ENCODE measurements at regions not wholly inside any gene's neighbourhood (a gene's known extent, or its start where the extent isn't known, plus 50 kb on each side); places are given as distances from the start of the nearest gene placed in this dataset.

- Histone ChIP-seq H3K36me3 (no peaks in the 10 kb centered on the region), H3K4me3 (no peak overlapping the region), H3K27ac (no peak overlapping the region), H3K27me3 (no peaks in the 10 kb centered on the region), H3K9me3 (peaks cover 0 to 10% of the 10 kb centered on the region in 2 donors), H3K4me1 (no peaks in the 10 kb centered on the region)
- no peak for TF ChIP-seq CTCF (IDR thresholded peaks at IDR 0.05)
- intact Hi-C loops (cut with DNase I): no loop called here
- DNase-seq (no peak), ATAC-seq (no peak)
These were observed 175.4 kb downstream of the DLEU7 start for GRCh38 chr13:50668049-50668448.

- Histone ChIP-seq H3K9me3 (peaks cover 0 to 10% of the 10 kb centered on the region in 2 donors), H3K4me3 (no peak overlapping the region), H3K27me3 (no peaks in the 10 kb centered on the region), H3K27ac (no peak overlapping the region), H3K4me1 (no peaks in the 10 kb centered on the region), H3K36me3 (no peaks in the 10 kb centered on the region)
- DNase-seq (no peak), ATAC-seq (no peak)
- no peak for TF ChIP-seq CTCF (IDR thresholded peaks at IDR 0.05)
- intact Hi-C loops (cut with DNase I): no loop called here
These were observed 174.7 kb downstream of the DLEU7 start for GRCh38 chr13:50668691-50669271.

- H3K4me3 ChIP-seq: no peak overlapping the region
- ATAC-seq (no peak), DNase-seq (no peak)
- no peak for TF ChIP-seq CTCF (IDR thresholded peaks at IDR 0.05)
- peaks cover 0 to 10% of the 10 kb centered on the region in 2 donors for H3K9me3 ChIP-seq
- no peak overlapping the region for H3K27ac ChIP-seq
- intact Hi-C loops (cut with DNase I): no loop called here
- H3K27me3 ChIP-seq: no peaks in the 10 kb centered on the region
- H3K36me3 ChIP-seq: no peaks in the 10 kb centered on the region
- no peaks in the 10 kb centered on the region for H3K4me1 ChIP-seq
These were observed 173.2 kb downstream of the DLEU7 start for GRCh38 chr13:50670272-50670671.

- no peaks in the 10 kb centered on the region for H3K27me3 ChIP-seq
- ATAC-seq (no peak), DNase-seq (no peak)
- peaks cover 0 to 8% of the 10 kb centered on the region in 2 donors for H3K9me3 ChIP-seq
- no peak overlapping the region for H3K27ac ChIP-seq
- no peak for TF ChIP-seq CTCF (IDR thresholded peaks at IDR 0.05)
- intact Hi-C loops (cut with DNase I): no loop called here
- no peak overlapping the region for H3K4me3 ChIP-seq
- H3K4me1 ChIP-seq: peaks cover 0 to 3% of the 10 kb centered on the region in 2 donors
- no peaks in the 10 kb centered on the region for H3K36me3 ChIP-seq
These were observed 172.5 kb downstream of the DLEU7 start for GRCh38 chr13:50670847-50671496.

GRCh38 chr13:50671497-50671850, 172.0 kb downstream of the DLEU7 start:
- ATAC-seq (no peak), DNase-seq (no peak)
- no peak overlapping the region for H3K4me3 ChIP-seq
- TF ChIP-seq CTCF (IDR thresholded peaks at IDR 0.05): no peak
- peaks cover 0 to 8% of the 10 kb centered on the region in 2 donors for H3K4me1 ChIP-seq
- H3K9me3 ChIP-seq: peaks cover 0 to 3% of the 10 kb centered on the region in 2 donors
- intact Hi-C loops (cut with DNase I): no loop called here
- H3K27ac ChIP-seq: no peak overlapping the region
- H3K27me3 ChIP-seq: no peaks in the 10 kb centered on the region
- no peaks in the 10 kb centered on the region for H3K36me3 ChIP-seq

Measured in left lung (tissue), 4 donors.